Calu3 (cell line): ENCODE measurements at regions not wholly inside any gene's neighbourhood (a gene's known extent, or its start where the extent isn't known, plus 50 kb on each side); places are given as distances from the start of the nearest gene placed in this dataset.

ENCODE experiments used
- BruUV-seq: library from RNA; stranded (reverse); fragments of 400-500 nt; replicated peaks from 2 replicates; lab custom pipeline; 2021; lab: Mats Ljungman, UMichigan
- CTCF ChIA-PET: fragments of 300-600 bp; sonication (Branson Sonifier 250); formaldehyde crosslinking; loops from one replicate; lab custom pipeline; 2022; ENCODE audit warnings: antibody characterized with exemption; lab: Charles Lee
- DNase-seq: peaks from one replicate; pipeline ENCODE4 v3.0.0; 2022
- H3K27ac Mint-ChIP-seq: one replicate; pipeline ENCODE4 v1.8.0; 2022; ENCODE audit warnings: mixed read lengths; ENCODE audit not compliant: unreplicated experiment
- H3K27me3 Mint-ChIP-seq: one replicate; pipeline ENCODE4 v1.8.0; 2022; ENCODE audit warnings: mixed read lengths; ENCODE audit not compliant: unreplicated experiment
- H3K36me3 Mint-ChIP-seq: one replicate; pipeline ENCODE4 v1.8.0; 2022; ENCODE audit warnings: mild to moderate bottlenecking, moderate library complexity, mixed read lengths; ENCODE audit not compliant: insufficient read depth, unreplicated experiment
- H3K4me1 Mint-ChIP-seq: one replicate; pipeline ENCODE4 v1.8.0; 2022; ENCODE audit warnings: mild to moderate bottlenecking, low read depth, mixed read lengths; ENCODE audit not compliant: unreplicated experiment
- H3K4me3 Mint-ChIP-seq: one replicate; pipeline ENCODE4 v1.8.0; 2022; ENCODE audit warnings: mild to moderate bottlenecking, low read depth, moderate library complexity, mixed read lengths; ENCODE audit not compliant: unreplicated experiment
- H3K9me3 Mint-ChIP-seq: one replicate; pipeline ENCODE4 v1.8.0; 2022; ENCODE audit warnings: low read depth, mixed read lengths; ENCODE audit not compliant: unreplicated experiment
- CTCF ChIP-seq: fragments of 200-600 bp; IDR thresholded peaks from one replicate; pipeline ENCODE4 v1.8.0; 2022; ENCODE audit warnings: antibody characterized with exemption; ENCODE audit not compliant: unreplicated experiment
- intact Hi-C: fragments of 100-400 bp; cut with micrococcal nuclease; formaldehyde crosslinking; loops from one replicate; pipeline ENCODE4 v1.10.0; 2022; ENCODE audit not compliant: unreplicated experiment

- Mint-ChIP-seq H3K4me3 (no peak overlapping the region), H3K9me3 (peaks cover 15% of the 10 kb centered on the region), H3K27ac (no peak overlapping the region), H3K4me1 (no peaks in the 10 kb centered on the region), H3K36me3 (no peaks in the 10 kb centered on the region), H3K27me3 (no peaks in the 10 kb centered on the region)
- CTCF ChIA-PET: no interaction called here
- BruUV-seq: no TSS peak
- no peak for DNase-seq
- intact Hi-C loops: no loop called here
- TF ChIP-seq CTCF: no peak
Observed at GRCh38 chr11:39968071-39968470, 1491.4 kb downstream of the LRRC4C start.

GRCh38 chr11:39965701-39966100, 1493.8 kb downstream of the LRRC4C start:
- intact Hi-C loops: no loop called here
- CTCF ChIA-PET: no interaction called here
- Mint-ChIP-seq H3K4me3 (no peak overlapping the region), H3K9me3 (peaks cover 10% of the 10 kb centered on the region), H3K27me3 (no peaks in the 10 kb centered on the region), H3K36me3 (no peaks in the 10 kb centered on the region), H3K4me1 (no peaks in the 10 kb centered on the region), H3K27ac (no peak overlapping the region)
- DNase-seq: no peak
- TF ChIP-seq CTCF: no peak
- BruUV-seq: no TSS peak

GRCh38 chr11:39960206-39960605, 1499.2 kb downstream of the LRRC4C start:
- no peaks in the 10 kb centered on the region for H3K27me3 Mint-ChIP-seq
- CTCF ChIA-PET: no interaction called here
- no peaks in the 10 kb centered on the region for H3K36me3 Mint-ChIP-seq
- H3K4me3 Mint-ChIP-seq: no peak overlapping the region
- BruUV-seq: no TSS peak
- DNase-seq: no peak
- no peaks in the 10 kb centered on the region for H3K4me1 Mint-ChIP-seq
- no peak for TF ChIP-seq CTCF
- intact Hi-C loops: no loop called here
- peaks cover 12% of the 10 kb centered on the region for H3K9me3 Mint-ChIP-seq
- H3K27ac Mint-ChIP-seq: no peak overlapping the region

GRCh38 chr11:39932966-39933365, 1526.5 kb downstream of the LRRC4C start:
- intact Hi-C loops: no loop called here
- H3K4me3 Mint-ChIP-seq: no peak overlapping the region
- no TSS peak for BruUV-seq
- H3K27me3 Mint-ChIP-seq: no peaks in the 10 kb centered on the region
- no peak for TF ChIP-seq CTCF
- no peak for DNase-seq
- H3K4me1 Mint-ChIP-seq: no peaks in the 10 kb centered on the region
- H3K9me3 Mint-ChIP-seq: peaks cover 17% of the 10 kb centered on the region
- H3K36me3 Mint-ChIP-seq: no peaks in the 10 kb centered on the region
- CTCF ChIA-PET: no interaction called here
- no peak overlapping the region for H3K27ac Mint-ChIP-seq

GRCh38 chr11:39917256-39917655, 1542.2 kb downstream of the LRRC4C start:
- intact Hi-C loops: no loop called here
- H3K27me3 Mint-ChIP-seq: no peaks in the 10 kb centered on the region
- no peaks in the 10 kb centered on the region for H3K36me3 Mint-ChIP-seq
- no peak for DNase-seq
- H3K9me3 Mint-ChIP-seq: peaks cover 17% of the 10 kb centered on the region
- no peak overlapping the region for H3K4me3 Mint-ChIP-seq
- CTCF ChIA-PET: no interaction called here
- no TSS peak for BruUV-seq
- H3K27ac Mint-ChIP-seq: no peak overlapping the region
- no peaks in the 10 kb centered on the region for H3K4me1 Mint-ChIP-seq
- TF ChIP-seq CTCF: no peak
